Activated CD4-positive, alpha-beta memory T cell treated with anti-CD3 and anti-CD28 coated beads for 36 hours (primary cell): ENCODE measurements at regions not wholly inside any gene's neighbourhood (a gene's known extent, or its start where the extent isn't known, plus 50 kb on each side); places are given as distances from the start of the nearest gene placed in this dataset.

Experiments
- CTCF ChIA-PET: fragments of 350-600 bp; sonication (Branson Sonifier 250); formaldehyde crosslinking; loops from one replicate; lab custom pipeline; 2021; ENCODE audit warnings: antibody characterized with exemption, inconsistent platforms; lab: Charles Lee
- POLR2A ChIA-PET: fragments of 350-600 bp; sonication (Branson Sonifier 250); formaldehyde crosslinking; loops from one replicate; lab custom pipeline; 2021; ENCODE audit warnings: antibody characterized with exemption; lab: Charles Lee
- DNase-seq: peaks from one replicate; pipeline ENCODE4 v3.0.0-alpha.2; 2020
- H3K27ac Mint-ChIP-seq: one replicate; pipeline ENCODE4 v1.8.0; 2021; ENCODE audit warnings: mixed read lengths
- H3K27me3 Mint-ChIP-seq: one replicate; pipeline ENCODE4 v1.8.0; 2021; ENCODE audit warnings: mixed read lengths
- H3K36me3 Mint-ChIP-seq: one replicate; pipeline ENCODE4 v1.8.0; 2021; ENCODE audit warnings: mixed read lengths
- H3K4me1 Mint-ChIP-seq: one replicate; pipeline ENCODE4 v1.8.0; 2021; ENCODE audit warnings: low read depth, mixed read lengths
- H3K4me3 Mint-ChIP-seq: one replicate; pipeline ENCODE4 v1.8.0; 2021; ENCODE audit warnings: mild to moderate bottlenecking, mixed read lengths
- H3K9me3 Mint-ChIP-seq: one replicate; pipeline ENCODE4 v1.8.0; 2021; ENCODE audit warnings: mixed read lengths
- intact Hi-C: fragments of 100-400 bp; cut with micrococcal nuclease; formaldehyde crosslinking; loops from one replicate; pipeline ENCODE4 v1.15.1; 2023

DNA sequence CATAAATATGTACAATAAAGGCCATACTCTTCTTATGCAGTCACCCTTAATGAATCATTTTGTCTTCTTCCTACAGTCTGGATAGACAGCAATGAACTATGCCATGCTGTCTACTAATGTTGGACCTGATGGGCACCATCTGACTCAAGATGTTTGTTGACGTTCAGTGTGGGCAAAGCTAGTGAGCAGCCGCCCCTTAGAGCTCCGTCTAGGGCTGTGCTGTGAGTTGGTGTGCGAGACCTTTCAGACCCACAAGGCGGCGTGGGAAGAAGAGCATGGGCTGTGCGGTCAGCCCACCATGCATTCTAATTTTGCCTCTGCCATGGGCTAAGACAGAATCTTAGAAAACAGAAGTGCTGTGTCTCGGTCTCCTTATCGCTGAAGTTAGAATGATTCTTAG is 829.4 kb downstream of the QKI start:
- DNase-seq = no peak
- intact Hi-C loops = no loop called here
- H3K36me3 Mint-ChIP-seq = no peaks in the 10 kb centered on the region
- no peak overlapping the region for H3K27ac Mint-ChIP-seq
- CTCF ChIA-PET = no interaction called here
- POLR2A ChIA-PET = no interaction called here
- no peaks in the 10 kb centered on the region for H3K4me1 Mint-ChIP-seq
- H3K4me3 Mint-ChIP-seq = no peak overlapping the region
- no peaks in the 10 kb centered on the region for H3K27me3 Mint-ChIP-seq
- peaks cover 3% of the 10 kb centered on the region for H3K9me3 Mint-ChIP-seq

DNA sequence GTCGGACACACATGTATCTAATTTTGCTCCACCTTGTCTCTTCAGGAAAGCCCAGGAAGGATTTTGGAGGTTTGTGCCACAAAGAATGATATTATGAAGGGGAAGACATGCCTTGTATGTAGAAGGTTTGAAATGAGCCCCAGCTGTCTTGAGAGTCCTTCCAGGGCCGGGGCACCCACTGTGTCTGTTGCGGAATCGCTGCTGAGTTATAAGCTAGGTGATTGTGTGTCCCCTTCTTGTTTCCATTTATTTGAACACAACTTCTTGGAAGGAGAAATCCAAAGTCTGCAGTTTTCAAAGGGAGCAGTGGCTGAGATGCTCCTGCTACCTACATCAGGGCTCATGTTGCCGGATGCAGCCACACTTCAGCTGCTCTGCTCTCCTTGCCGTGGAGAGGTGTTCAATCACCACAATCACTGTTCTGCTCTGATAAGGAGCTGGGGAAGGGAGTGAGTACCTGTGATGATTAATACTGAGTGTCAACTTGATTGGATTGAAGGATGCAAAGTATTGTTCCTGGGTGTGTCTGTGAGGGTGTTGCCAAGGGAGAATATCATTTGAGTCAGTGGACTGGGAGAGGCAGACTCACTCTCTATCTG is 828.6 kb downstream of the QKI start:
- H3K4me3 Mint-ChIP-seq = no peak overlapping the region
- intact Hi-C loops = no loop called here
- H3K4me1 Mint-ChIP-seq = no peaks in the 10 kb centered on the region
- peaks cover 3% of the 10 kb centered on the region for H3K9me3 Mint-ChIP-seq
- ChIA-PET CTCF (no interaction called here), POLR2A (no interaction called here)
- H3K36me3 Mint-ChIP-seq = no peaks in the 10 kb centered on the region
- no peak overlapping the region for H3K27ac Mint-ChIP-seq
- H3K27me3 Mint-ChIP-seq = no peaks in the 10 kb centered on the region
- no peak for DNase-seq

DNA sequence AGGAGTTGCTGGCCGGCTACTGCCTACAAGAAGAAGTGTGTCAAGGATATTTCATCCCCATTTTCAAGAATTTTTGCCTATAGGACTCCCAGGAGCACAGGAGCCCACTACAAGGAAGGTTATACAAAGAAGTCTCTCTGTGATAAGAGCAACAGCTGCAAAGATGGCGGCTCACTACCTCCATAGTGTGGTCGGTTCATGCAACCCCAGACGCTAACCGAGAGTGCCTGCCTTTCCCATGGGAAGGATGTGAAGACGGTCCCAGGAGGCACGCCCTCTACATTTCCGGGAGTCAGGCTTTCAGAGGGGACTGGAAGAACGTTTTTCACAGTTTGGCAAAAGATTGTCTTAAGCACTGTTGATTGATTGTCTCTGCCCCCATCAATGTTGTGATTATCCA is 816.3 kb downstream of the QKI start:
- H3K27ac Mint-ChIP-seq = no peak overlapping the region
- no peaks in the 10 kb centered on the region for H3K4me1 Mint-ChIP-seq
- POLR2A ChIA-PET = no interaction called here
- no peaks in the 10 kb centered on the region for H3K27me3 Mint-ChIP-seq
- intact Hi-C loops = no loop called here
- no peak overlapping the region for H3K4me3 Mint-ChIP-seq
- no peaks in the 10 kb centered on the region for H3K9me3 Mint-ChIP-seq
- no peaks in the 10 kb centered on the region for H3K36me3 Mint-ChIP-seq
- no peak for DNase-seq
- CTCF ChIA-PET = no interaction called here

DNA sequence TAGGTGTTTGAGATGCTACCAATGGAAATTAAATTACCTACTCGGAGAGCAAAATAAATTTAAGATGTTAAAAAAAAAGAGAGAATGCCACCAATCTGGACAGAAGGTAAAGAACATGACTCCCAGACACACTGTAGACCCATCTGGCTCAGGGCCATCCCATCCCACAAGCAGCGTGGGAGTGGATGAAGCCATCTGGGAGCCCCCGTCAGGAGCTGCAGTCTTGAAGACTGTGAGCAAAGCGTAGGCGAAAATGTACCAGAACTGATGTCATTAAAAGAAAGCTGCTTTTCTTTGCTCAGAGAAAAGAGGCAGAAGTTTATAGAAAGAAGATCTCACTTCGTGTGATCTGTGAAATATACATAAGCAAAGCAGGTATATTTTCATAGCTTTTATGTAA is 815.7 kb downstream of the QKI start:
- no peak for DNase-seq
- Mint-ChIP-seq H3K9me3 (no peaks in the 10 kb centered on the region), H3K4me3 (no peak overlapping the region), H3K27me3 (no peaks in the 10 kb centered on the region), H3K4me1 (no peaks in the 10 kb centered on the region), H3K36me3 (no peaks in the 10 kb centered on the region), H3K27ac (no peak overlapping the region)
- POLR2A ChIA-PET = no interaction called here
- intact Hi-C loops = no loop called here
- CTCF ChIA-PET = no interaction called here

DNA sequence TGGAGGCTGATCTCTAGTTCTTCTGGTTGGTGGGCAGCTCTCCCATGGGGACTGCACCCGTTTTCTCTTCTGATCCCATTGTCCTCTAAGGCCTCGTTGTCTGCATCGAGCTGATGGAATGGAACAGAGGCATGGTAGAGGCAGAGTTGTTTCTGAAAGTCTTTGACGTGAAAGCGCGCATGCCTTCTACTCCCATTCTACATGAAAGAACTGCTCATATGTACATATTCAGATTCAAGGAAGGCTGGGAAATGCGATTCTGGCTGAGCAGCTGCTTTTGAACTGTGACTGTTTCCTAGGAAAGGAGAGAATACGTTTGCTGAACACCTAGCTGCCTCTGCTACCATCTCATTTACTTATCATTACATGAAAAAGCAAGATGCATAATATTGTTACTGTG is 815.2 kb downstream of the QKI start:
- no peak overlapping the region for H3K4me3 Mint-ChIP-seq
- H3K27ac Mint-ChIP-seq = no peak overlapping the region
- no peaks in the 10 kb centered on the region for H3K27me3 Mint-ChIP-seq
- no peaks in the 10 kb centered on the region for H3K4me1 Mint-ChIP-seq
- H3K36me3 Mint-ChIP-seq = no peaks in the 10 kb centered on the region
- no peaks in the 10 kb centered on the region for H3K9me3 Mint-ChIP-seq
- no peak for DNase-seq
- ChIA-PET POLR2A (no interaction called here), CTCF (no interaction called here)
- intact Hi-C loops = no loop called here

DNA sequence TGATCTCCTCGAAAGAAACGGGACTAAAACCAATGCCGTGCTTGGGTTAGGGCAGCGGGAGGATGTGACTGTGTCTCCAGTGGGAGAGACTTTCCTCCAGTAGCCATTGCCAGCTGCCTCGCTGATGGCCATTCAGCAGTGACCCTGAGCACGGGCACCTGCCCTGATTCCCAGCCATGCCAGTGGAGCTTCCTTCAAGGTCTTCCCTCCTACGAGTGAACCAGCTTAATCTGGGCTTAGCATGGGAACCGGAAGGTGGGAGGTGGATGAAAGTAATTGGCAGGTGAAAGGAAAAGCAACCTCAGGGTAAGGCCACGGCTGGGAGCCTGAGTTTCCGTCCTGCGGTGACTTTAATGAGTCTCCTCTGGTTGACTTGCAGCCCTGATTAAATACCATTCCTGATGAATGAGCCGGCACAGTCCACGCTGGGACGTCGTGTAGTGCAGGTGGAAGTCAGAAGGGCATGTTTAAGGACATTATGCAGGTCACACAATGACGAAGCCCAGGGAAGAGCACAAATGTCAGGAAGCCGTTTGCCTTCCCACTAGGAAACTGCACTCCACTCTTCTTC is 813.5 kb downstream of the QKI start:
- Mint-ChIP-seq H3K27me3 (no peaks in the 10 kb centered on the region), H3K27ac (no peak overlapping the region), H3K9me3 (no peaks in the 10 kb centered on the region), H3K4me3 (no peak overlapping the region), H3K4me1 (no peaks in the 10 kb centered on the region), H3K36me3 (no peaks in the 10 kb centered on the region)
- intact Hi-C loops = no loop called here
- ChIA-PET CTCF (no interaction called here), POLR2A (no interaction called here)
- DNase-seq = no peak

DNA sequence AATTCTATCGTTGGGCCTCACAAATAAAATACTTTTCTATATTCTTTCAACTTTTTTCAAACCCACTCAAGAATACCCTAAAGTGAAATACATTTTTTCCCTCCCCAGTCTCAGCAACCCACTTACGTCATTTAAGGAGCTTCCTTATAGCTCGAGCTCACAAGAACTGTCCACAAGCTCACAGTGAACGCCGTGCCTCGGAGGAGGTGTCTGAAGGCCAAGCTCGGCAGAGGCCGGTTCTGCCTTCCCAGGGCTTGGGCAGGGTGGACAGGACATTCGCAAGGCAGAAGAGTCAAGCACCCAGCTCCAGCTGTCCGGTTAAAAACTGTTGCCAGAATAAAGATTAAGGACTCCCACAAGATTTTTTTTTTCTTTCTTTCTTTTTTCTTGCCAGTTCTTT is 802.3 kb downstream of the QKI start:
- H3K9me3 Mint-ChIP-seq = no peaks in the 10 kb centered on the region
- intact Hi-C loops = no loop called here
- CTCF ChIA-PET = no interaction called here

DNA sequence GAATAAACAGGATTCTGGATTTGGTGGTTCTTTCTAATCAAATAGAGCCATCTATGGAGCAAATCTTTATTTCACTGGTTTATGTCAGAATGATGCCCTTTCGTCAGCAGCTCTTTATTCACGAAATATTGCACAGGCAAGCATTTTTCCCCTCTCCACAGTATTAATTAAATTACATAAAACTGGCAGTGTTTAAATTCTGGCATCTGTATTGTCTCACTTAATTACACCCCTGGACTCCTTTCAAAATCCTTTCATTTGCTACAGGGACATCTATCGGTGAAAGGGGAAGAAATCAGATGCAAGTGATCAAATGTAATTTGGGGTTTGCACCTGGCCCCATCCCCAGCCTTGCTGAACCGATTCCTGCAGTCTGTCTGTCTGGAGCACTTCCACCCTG is 801.9 kb downstream of the QKI start:
- Mint-ChIP-seq H3K27me3 (no peaks in the 10 kb centered on the region), H3K27ac (no peak overlapping the region), H3K36me3 (no peaks in the 10 kb centered on the region), H3K4me3 (no peak overlapping the region), H3K9me3 (no peaks in the 10 kb centered on the region), H3K4me1 (no peaks in the 10 kb centered on the region)
- no peak for DNase-seq
- CTCF ChIA-PET = no interaction called here
- intact Hi-C loops = no loop called here
- POLR2A ChIA-PET = no interaction called here

More for the DNA sequence above, 802.3 kb downstream of the QKI start:
- Mint-ChIP-seq H3K4me3 (no peak overlapping the region), H3K27ac (no peak overlapping the region), H3K36me3 (no peaks in the 10 kb centered on the region), H3K4me1 (no peaks in the 10 kb centered on the region), H3K27me3 (no peaks in the 10 kb centered on the region)
- POLR2A ChIA-PET = no interaction called here
- DNase-seq = no peak

DNA sequence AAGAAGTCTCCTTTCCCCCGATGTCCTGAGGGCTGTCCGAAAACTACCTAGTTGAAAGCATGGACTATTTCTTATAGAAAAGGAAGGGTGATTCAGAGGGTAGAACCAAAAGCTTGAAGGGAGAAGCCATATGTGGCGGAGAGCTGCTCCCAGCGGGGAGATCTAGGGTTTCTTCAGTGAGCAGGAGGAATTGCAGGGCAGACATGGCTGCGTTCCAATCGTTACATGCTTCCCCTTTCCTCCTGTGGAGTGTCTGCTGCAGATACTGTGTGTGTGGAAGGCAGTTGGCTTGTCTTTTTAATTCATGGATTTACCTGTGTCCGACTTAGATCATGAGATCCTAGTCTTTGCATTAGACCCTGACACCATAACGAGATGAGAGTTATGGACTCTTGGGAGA is 799.5 kb downstream of the QKI start:
- Mint-ChIP-seq H3K36me3 (no peaks in the 10 kb centered on the region), H3K4me3 (no peak overlapping the region), H3K27me3 (no peaks in the 10 kb centered on the region), H3K9me3 (no peaks in the 10 kb centered on the region), H3K27ac (no peak overlapping the region), H3K4me1 (no peaks in the 10 kb centered on the region)
- ChIA-PET CTCF (no interaction called here), POLR2A (no interaction called here)
- intact Hi-C loops = no loop called here
- DNase-seq = no peak

DNA sequence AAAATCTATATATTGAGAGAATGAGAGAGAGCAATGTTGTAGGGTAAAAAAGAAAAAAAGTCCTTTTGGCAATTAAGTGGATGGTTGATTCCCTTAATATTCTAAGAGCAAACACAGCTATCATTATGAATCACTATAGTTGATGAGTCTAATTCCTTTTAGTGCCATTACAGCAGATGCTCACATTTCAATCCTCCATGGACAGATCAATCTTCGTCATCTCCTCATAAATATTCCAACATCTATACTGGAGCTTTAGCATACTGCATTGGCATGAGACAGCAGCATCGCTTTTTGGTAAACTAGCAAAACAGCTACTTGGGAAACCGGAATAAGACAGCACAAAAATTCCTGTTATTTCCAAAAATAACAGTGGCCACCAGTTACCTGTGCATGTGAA is 796.7 kb downstream of the QKI start:
- H3K36me3 Mint-ChIP-seq = no peaks in the 10 kb centered on the region

DNA sequence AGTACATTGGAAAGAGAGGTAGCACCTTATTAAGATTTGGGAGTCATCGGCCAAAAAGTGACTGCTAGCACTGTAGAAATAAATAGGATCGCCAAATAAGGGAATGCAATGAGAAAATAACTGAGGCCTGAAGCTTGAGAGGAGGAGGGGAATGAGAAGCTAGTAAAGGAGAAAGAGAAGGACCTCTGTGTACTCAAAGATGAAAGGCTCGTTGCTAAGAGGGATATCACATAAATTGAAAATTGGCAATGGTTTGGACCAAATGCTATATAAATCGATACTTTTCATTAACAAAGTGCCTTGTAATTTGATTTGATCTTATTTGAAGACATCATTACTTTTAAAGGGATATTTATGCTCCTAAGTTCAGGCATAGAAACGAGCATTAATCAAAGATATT is 796.3 kb downstream of the QKI start:
- CTCF ChIA-PET = no interaction called here
- no peaks in the 10 kb centered on the region for H3K36me3 Mint-ChIP-seq

More for the DNA sequence above, 796.7 kb downstream of the QKI start:
- Mint-ChIP-seq H3K4me1 (no peaks in the 10 kb centered on the region), H3K9me3 (no peaks in the 10 kb centered on the region), H3K27ac (no peak overlapping the region), H3K4me3 (no peak overlapping the region), H3K27me3 (no peaks in the 10 kb centered on the region)
- ChIA-PET POLR2A (no interaction called here), CTCF (no interaction called here)
- DNase-seq = no peak
- intact Hi-C loops = no loop called here

DNA sequence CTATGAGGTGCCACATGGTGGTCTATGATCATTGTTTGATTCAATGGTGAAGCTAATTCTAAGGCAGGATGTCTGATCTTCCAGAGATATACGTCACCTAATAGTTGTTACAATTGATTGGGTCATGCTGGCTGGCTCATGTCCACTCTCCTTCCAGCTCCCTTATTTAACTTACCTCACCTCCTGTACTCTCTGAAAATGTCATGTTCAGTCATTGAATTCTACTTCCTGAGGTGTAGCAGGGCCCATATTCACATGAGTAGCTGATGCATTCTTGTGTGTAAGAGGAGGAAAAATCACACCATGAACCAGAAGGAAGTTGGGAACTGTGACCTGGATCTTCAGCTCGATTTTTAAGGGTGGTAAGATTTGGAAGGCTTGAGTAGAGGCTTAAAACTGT is 795.8 kb downstream of the QKI start:
- Mint-ChIP-seq H3K27ac (no peak overlapping the region), H3K36me3 (no peaks in the 10 kb centered on the region), H3K27me3 (no peaks in the 10 kb centered on the region), H3K4me3 (no peak overlapping the region), H3K9me3 (no peaks in the 10 kb centered on the region), H3K4me1 (no peaks in the 10 kb centered on the region)
- intact Hi-C loops = no loop called here
- CTCF ChIA-PET = no interaction called here
- no peak for DNase-seq
- POLR2A ChIA-PET = no interaction called here

More for the DNA sequence above, 796.3 kb downstream of the QKI start:
- no peaks in the 10 kb centered on the region for H3K9me3 Mint-ChIP-seq
- H3K27ac Mint-ChIP-seq = no peak overlapping the region
- no peak overlapping the region for H3K4me3 Mint-ChIP-seq
- intact Hi-C loops = no loop called here
- H3K27me3 Mint-ChIP-seq = no peaks in the 10 kb centered on the region
- POLR2A ChIA-PET = no interaction called here
- H3K4me1 Mint-ChIP-seq = no peaks in the 10 kb centered on the region
- no peak for DNase-seq

DNA sequence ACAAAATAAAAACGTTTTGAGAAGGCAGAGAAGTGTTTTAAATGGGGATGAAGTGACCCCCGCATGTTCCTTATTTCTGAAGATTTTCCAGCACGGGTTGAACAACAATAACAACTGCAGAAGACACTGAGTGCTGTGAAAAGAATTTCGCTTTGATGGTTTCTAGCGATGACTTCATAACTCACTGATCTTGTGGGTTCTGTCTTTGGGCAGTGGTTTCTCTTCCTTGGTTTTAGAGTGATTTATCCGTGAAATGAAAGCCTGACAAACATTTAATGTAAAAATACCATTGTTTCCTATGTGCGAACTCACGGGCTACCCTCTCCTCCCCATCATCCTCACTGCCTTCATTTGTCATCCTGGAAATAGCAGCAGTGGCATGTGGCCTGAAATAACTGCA is 793.9 kb downstream of the QKI start:
- Mint-ChIP-seq H3K4me1 (no peaks in the 10 kb centered on the region), H3K27me3 (no peaks in the 10 kb centered on the region), H3K36me3 (no peaks in the 10 kb centered on the region), H3K27ac (no peak overlapping the region), H3K4me3 (no peak overlapping the region), H3K9me3 (no peaks in the 10 kb centered on the region)
- intact Hi-C loops = no loop called here
- ChIA-PET POLR2A (no interaction called here), CTCF (no interaction called here)
- no peak for DNase-seq
